ENCODE measurements at regions not wholly inside any gene's neighbourhood (a gene's known extent, or its start where the extent isn't known, plus 50 kb on each side); places are given as distances from the start of the nearest gene placed in this dataset.

DNA sequence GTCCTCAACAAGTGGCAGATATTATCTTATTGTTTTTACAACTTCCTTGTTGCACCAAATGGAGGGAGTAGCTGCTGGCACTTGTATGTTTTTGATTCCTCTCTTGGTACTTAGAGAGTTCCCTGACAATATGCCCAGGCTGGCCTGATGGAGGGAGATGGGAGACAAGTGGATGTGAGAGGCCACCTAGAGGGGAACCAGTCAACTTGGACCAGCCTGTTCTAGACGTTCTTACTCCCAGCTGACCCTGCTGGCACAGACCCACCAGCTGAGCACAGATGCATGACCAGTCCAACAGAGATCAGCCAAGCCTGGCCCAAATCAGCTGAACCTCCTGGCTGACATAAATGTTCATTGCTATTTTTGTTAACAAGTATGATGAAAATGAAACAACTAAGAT is 60.9 kb upstream of the GDNF start:
- no peak for DNase-seq

- DNase-seq: no peak
Measured at GRCh38 chr5:37899037-37899436, 59.2 kb upstream of the GDNF start.

DNA sequence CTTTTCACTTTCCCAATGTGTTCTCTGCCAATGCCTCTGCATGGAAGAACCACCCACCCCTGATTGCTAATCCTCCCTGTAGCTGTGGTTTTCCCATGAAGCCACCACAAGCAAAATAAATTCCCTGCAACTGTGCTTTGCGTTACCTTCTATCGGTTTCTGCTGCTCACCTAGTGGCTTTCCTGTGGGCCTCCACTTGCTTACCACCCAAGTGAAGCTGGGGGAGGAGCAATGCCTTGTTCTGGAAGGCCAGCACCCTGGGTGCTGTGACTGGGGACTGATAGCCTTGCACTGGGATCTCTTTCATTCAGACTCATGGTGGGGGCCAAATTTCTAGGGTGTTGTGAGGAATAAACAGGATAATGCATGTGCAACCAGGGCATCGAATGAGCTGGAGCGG is 56.3 kb upstream of the GDNF start:
- no peak for DNase-seq

DNA sequence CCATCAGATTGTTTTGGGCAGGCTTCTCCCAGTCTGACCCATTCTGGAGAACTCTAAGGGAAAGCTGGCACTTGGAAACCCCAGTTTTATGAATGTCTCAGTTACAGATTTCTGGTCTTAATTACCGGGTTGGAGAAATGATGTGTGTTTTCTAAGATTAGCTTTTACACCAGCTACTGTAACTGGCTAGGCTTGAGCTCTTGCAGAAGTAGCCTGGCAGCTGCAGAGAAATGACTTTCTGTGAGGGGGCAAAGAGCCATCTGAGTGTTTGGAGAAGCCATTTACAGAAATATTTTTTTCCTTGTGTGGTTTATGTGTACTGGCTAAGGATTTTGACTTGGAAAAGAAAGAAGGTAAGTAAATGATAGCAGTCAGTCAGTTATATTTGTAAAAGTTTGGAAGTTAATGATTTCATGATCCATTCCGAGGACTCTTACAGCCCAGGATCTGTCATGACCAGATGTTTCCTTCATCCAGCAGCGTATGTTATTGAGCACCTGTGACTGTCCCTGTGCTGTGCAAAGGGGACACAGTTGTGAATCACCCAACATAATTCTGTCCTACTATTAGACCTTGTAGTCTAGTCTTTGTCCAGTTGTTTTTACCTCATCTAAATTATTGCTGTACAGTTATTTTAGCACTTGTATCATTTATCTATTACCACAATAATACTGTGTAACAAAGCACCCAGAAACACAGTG is 53.7 kb upstream of the GDNF start:
- no peak for DNase-seq

DNA sequence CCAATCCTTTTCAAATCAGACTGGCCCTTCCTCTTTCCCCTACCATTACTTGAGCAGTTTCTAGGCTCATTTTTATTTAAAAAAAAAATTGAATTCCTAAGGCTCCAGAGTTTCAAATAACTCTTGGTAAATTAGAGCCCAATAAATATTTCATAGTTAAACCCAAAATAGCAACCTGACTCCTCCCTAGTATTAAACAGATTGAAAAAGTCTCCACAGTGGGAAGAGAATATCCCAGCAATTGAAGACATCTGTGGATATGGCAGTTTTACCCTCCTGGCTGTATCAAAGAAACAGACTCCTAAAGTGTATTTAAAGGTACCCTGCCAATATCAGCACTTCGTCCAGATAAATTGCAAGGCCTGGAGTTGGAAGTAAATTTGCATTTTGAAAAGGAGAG is 52.7 kb upstream of the GDNF start:
- DNase-seq: no peak

GRCh38 chr5:37891832-37892231 is 52.0 kb upstream of the GDNF start:
- no peak for DNase-seq

- no peak for DNase-seq
Measured at GRCh38 chr5:37889612-37890317, 49.9 kb upstream of the GDNF start.

Data from NCI-H1436 (cell line).